ENCODE measurements at regions not wholly inside any gene's neighbourhood (a gene's known extent, or its start where the extent isn't known, plus 50 kb on each side); places are given as distances from the start of the nearest gene placed in this dataset.

- TF ChIP-seq CTCF (IDR thresholded peaks at IDR 0.05; ENCODE audit: low read depth, low read length) (no peak), EZH2phosphoT487 (IDR thresholded peaks at IDR 0.05; ENCODE audit: low read depth) (no peak)
Observed at GRCh38 chr1:198809247-198809646, 170.4 kb downstream of the PTPRC start.

Measured in OCI-LY3 (cell line).